B cell (primary cell): ENCODE measurements at regions not wholly inside any gene's neighbourhood (a gene's known extent, or its start where the extent isn't known, plus 50 kb on each side); places are given as distances from the start of the nearest gene placed in this dataset.

Experiments used
- CTCF ChIP-seq: fragments of 200-600 bp; IDR thresholded peaks from one replicate; pipeline ENCODE4 v1.8.0; 2022; ENCODE audit warnings: antibody characterized with exemption, mild to moderate bottlenecking
- EZH2 ChIP-seq: IDR thresholded peaks from 2 replicates; pipeline ENCODE4 v1.6.1; 2012; ENCODE audit warnings: borderline replicate concordance, low read depth, mild to moderate bottlenecking, moderate library complexity, low read length; ENCODE audit not compliant: insufficient read depth, poor library complexity, severe bottlenecking

GRCh38 chr17:72447251-72447640 lies 326.4 kb downstream of the SOX9 start:
- no peak for TF ChIP-seq CTCF
- TF ChIP-seq EZH2: no peak
